ENCODE measurements at regions not wholly inside any gene's neighbourhood (a gene's known extent, or its start where the extent isn't known, plus 50 kb on each side); places are given as distances from the start of the nearest gene placed in this dataset.

DNA sequence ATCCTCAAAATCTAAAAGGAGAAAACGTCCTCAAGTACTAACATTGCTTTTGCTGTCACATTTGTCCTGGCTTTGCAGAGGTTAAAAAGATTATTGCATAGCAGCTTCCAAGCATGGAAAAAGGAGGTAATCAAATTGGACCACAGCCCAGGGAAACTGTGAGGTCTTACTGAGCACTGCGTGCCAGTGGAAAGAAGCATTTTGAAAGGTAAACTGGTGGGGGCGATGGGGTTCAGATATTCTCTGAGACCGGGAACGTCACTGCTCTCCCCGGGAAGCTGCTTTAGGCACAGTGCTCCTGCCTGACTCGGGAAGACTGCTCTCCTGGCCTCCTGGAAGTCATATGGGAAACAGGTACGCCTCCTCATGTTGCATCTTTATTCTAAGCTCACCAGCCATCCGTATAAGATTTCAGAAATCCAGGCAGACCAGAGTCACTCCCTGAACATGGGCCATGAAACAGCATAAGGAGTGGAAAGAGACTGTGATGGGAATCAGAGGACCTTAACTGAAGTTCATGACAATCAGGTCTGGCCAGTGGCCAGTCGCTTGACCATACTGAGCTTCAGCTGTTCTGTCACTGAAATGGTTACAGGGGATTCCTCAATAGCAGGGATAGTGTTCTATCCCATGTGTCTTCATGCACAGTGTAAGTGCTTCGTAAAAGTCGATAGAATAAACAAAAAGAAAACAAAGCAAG lies 284.1 kb downstream of the TRIB2 start:
- ChIA-PET RAD21 (ENCODE audit: unreplicated experiment) (no interaction called here), CTCF (interaction anchor here (1.3 to 3.2 kb wide), 2 partner anchors 8 to 10 kb away, joined by 3 to 11 read pairs; no protein-coding TSS in a partner anchor), SMC1A (ENCODE audit: uncharacterized antibody, unreplicated experiment) (interaction anchor here (0.6 kb wide), 1 partner anchor 280 kb away, joined by 3 read pairs; no protein-coding TSS in a partner anchor), POLR2A (no interaction called here)
- Histone ChIP-seq H3K9me3 (replicated peaks; ENCODE audit: control insufficient read depth, insufficient read depth, low read length) (no peaks in the 10 kb centered on the region), H3K79me2 (ENCODE audit: control insufficient read depth, insufficient read depth, low read length) (no peaks in the 10 kb centered on the region), H3K4me2 (ENCODE audit: control insufficient read depth, insufficient read depth) (no peak overlapping the region), H3K36me3 (ENCODE audit: control insufficient read depth in 2 of 2, insufficient read depth in 2 of 2, low read length in 1 of 2) (no peaks in the 10 kb centered on the region), H2AFZ (ENCODE audit: control insufficient read depth, low read depth, low read length) (no peak overlapping the region), H3K27ac (ENCODE audit: control insufficient read depth, insufficient read depth) (no peak overlapping the region), H3K4me3 (no peak overlapping the region), H4K20me1 (ENCODE audit: control insufficient read depth, insufficient read depth) (no peaks in the 10 kb centered on the region), H3K27me3 (replicated peaks in 1 of 2; ENCODE audit: control insufficient read depth in 2 of 2, insufficient read depth in 2 of 2, low read length in 1 of 2) (no peaks in the 10 kb centered on the region; a peak in 1 of 4 replicates), H3K4me1 (ENCODE audit: control insufficient read depth, insufficient read depth, low read length) (no peaks in the 10 kb centered on the region), H3K9ac (ENCODE audit: control insufficient read depth, insufficient read depth, low read length) (no peak overlapping the region)
- no peak for ATAC-seq
- no TSS peak for BruUV-seq (replicated peaks)
- TF ChIP-seq ASH2L (IDR thresholded peaks at IDR 0.05; ENCODE audit: borderline replicate concordance, low read depth) (no peak), JUND (IDR thresholded peaks at IDR 0.05; ENCODE audit: low read depth, low read length) (no peak), CEBPB (IDR thresholded peaks at IDR 0.05; ENCODE audit: borderline replicate concordance in 1 of 2, low read depth in 2 of 2, low read length in 2 of 2) (no peak), MYB (IDR thresholded peaks at IDR 0.05; ENCODE audit: borderline replicate concordance, low read depth, low read length) (no peak)
- TF ChIP-seq, protein P1, sequence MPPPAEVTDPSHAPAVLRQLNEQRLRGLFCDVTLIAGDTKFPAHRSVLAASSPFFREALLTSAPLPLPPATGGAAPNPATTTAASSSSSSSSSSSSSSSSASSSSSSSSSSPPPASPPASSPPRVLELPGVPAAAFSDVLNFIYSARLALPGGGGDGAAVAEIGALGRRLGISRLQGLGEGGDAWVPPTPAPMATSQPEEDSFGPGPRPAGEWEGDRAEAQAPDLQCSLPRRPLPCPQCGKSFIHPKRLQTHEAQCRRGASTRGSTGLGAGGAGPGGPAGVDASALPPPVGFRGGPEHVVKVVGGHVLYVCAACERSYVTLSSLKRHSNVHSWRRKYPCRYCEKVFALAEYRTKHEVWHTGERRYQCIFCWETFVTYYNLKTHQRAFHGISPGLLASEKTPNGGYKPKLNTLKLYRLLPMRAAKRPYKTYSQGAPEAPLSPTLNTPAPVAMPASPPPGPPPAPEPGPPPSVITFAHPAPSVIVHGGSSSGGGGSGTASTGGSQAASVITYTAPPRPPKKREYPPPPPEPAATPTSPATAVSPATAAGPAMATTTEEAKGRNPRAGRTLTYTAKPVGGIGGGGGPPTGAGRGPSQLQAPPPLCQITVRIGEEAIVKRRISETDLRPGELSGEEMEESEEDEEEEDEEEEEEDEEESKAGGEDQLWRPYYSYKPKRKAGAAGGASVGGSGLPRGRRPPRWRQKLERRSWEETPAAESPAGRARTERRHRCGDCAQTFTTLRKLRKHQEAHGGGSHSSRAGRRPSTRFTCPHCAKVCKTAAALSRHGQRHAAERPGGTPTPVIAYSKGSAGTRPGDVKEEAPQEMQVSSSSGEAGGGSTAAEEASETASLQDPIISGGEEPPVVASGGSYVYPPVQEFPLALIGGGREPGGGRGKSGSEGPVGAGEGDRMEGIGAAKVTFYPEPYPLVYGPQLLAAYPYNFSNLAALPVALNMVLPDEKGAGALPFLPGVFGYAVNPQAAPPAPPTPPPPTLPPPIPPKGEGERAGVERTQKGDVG (CRISPR knock-in tag; IDR thresholded peaks at IDR 0.05) = no peak
- TF ChIP-seq, protein P2, sequence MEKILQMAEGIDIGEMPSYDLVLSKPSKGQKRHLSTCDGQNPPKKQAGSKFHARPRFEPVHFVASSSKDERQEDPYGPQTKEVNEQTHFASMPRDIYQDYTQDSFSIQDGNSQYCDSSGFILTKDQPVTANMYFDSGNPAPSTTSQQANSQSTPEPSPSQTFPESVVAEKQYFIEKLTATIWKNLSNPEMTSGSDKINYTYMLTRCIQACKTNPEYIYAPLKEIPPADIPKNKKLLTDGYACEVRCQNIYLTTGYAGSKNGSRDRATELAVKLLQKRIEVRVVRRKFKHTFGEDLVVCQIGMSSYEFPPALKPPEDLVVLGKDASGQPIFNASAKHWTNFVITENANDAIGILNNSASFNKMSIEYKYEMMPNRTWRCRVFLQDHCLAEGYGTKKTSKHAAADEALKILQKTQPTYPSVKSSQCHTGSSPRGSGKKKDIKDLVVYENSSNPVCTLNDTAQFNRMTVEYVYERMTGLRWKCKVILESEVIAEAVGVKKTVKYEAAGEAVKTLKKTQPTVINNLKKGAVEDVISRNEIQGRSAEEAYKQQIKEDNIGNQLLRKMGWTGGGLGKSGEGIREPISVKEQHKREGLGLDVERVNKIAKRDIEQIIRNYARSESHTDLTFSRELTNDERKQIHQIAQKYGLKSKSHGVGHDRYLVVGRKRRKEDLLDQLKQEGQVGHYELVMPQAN (conservative IDR thresholded peaks at IDR 0.05) = no peak
- TF ChIP-seq, protein P3, sequence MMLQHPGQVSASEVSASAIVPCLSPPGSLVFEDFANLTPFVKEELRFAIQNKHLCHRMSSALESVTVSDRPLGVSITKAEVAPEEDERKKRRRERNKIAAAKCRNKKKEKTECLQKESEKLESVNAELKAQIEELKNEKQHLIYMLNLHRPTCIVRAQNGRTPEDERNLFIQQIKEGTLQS (IDR thresholded peaks at IDR 0.05; ENCODE audit: borderline replicate concordance, extremely low read depth, low read depth, low read length) = no peak
- DNase-seq (ENCODE audit: low read depth, low spot score) = no peak
- in situ Hi-C loops (cut with MboI) = no loop called here
- intact Hi-C loops (cut with micrococcal nuclease; ENCODE audit: unreplicated experiment) = loop anchor here (10.0 kb wide), 1 partner anchor 1306 kb away; no protein-coding TSS in a partner anchor
- WGBS (ENCODE audit: insufficient coverage, insufficient replicate concordance, low lambda C conversion rate, missing lambda C conversion rate) = 43% methylated on average over 12 of the region's 12 CpGs
- no peak for FAIRE-seq
